TTC549 (cell line): ENCODE measurements at regions not wholly inside any gene's neighbourhood (a gene's known extent, or its start where the extent isn't known, plus 50 kb on each side); places are given as distances from the start of the nearest gene placed in this dataset.

Source experiments
- FAIRE-seq: peaks from 2 replicates; lab custom pipeline; 2012; peaks lifted over from hg19 to GRCh38; lab: Jason Lieb, UNC

- no peak for FAIRE-seq
Measured at GRCh38 chr1:188188317-188188716, 1359.6 kb downstream of the PLA2G4A start.

GRCh38 chr1:188194916-188195315 lies 1366.2 kb downstream of the PLA2G4A start:
- FAIRE-seq: no peak

- peak; percentile 15 for FAIRE-seq
Measured at GRCh38 chr1:188218289-188218688, 1389.5 kb downstream of the PLA2G4A start.

- no peak for FAIRE-seq
Measured at GRCh38 chr1:188220051-188220450, 1391.3 kb downstream of the PLA2G4A start.

GRCh38 chr1:188224263-188224662 lies 1395.5 kb downstream of the PLA2G4A start:
- FAIRE-seq: peak; percentile 46

GRCh38 chr1:188225975-188226374 lies 1397.2 kb downstream of the PLA2G4A start:
- FAIRE-seq: no peak

GRCh38 chr1:188228623-188229022 lies 1399.9 kb downstream of the PLA2G4A start:
- FAIRE-seq: no peak

GRCh38 chr1:188237573-188238348 lies 1409.0 kb downstream of the PLA2G4A start:
- no peak for FAIRE-seq

GRCh38 chr1:188240772-188241406 lies 1412.1 kb downstream of the PLA2G4A start:
- FAIRE-seq: no peak

GRCh38 chr1:188241629-188242028 lies 1412.9 kb downstream of the PLA2G4A start:
- no peak for FAIRE-seq

- FAIRE-seq: no peak
Measured at GRCh38 chr1:188243456-188243855, 1414.7 kb downstream of the PLA2G4A start.

- no peak for FAIRE-seq
Measured at GRCh38 chr1:188244681-188245080, 1415.9 kb downstream of the PLA2G4A start.

- FAIRE-seq: no peak
Measured at GRCh38 chr1:188247255-188247654, 1418.5 kb downstream of the PLA2G4A start.

GRCh38 chr1:188249811-188250210 lies 1421.1 kb downstream of the PLA2G4A start:
- no peak for FAIRE-seq

GRCh38 chr1:188251036-188251435 lies 1422.3 kb downstream of the PLA2G4A start:
- no peak for FAIRE-seq

GRCh38 chr1:188261849-188262248 lies 1433.1 kb downstream of the PLA2G4A start:
- no peak for FAIRE-seq

GRCh38 chr1:188269956-188270355 lies 1441.2 kb downstream of the PLA2G4A start:
- FAIRE-seq: no peak

GRCh38 chr1:188270497-188270896 lies 1441.7 kb downstream of the PLA2G4A start:
- FAIRE-seq: no peak

- no peak for FAIRE-seq
Measured at GRCh38 chr1:188277771-188278170, 1449.0 kb downstream of the PLA2G4A start.

- no peak for FAIRE-seq
Measured at GRCh38 chr1:188281921-188282320, 1453.2 kb downstream of the PLA2G4A start.

GRCh38 chr1:188295157-188295556 lies 1466.4 kb downstream of the PLA2G4A start:
- FAIRE-seq: no peak

- no peak for FAIRE-seq
Measured at GRCh38 chr1:188302746-188303145, 1474.0 kb downstream of the PLA2G4A start.

- no peak for FAIRE-seq
Measured at GRCh38 chr1:188314557-188315137, 1485.9 kb downstream of the PLA2G4A start.

GRCh38 chr1:188317894-188318293 lies 1489.1 kb downstream of the PLA2G4A start:
- FAIRE-seq: peak; percentile 65
